H1 (cell line): ENCODE measurements at regions not wholly inside any gene's neighbourhood (a gene's known extent, or its start where the extent isn't known, plus 50 kb on each side); places are given as distances from the start of the nearest gene placed in this dataset.

Source experiments
- CTCF ChIA-PET: fragments of 300-600 bp; sonication (Branson Sonifier 250); formaldehyde crosslinking; loops from one replicate; lab custom pipeline; 2021; ENCODE audit not compliant: partially characterized antibody; lab: Charles Lee
- POLR2A ChIA-PET: fragments of 300-600 bp; sonication (Branson Sonifier 250); formaldehyde crosslinking; loops from one replicate; lab custom pipeline; 2021; ENCODE audit warnings: inconsistent platforms; ENCODE audit not compliant: partially characterized antibody; lab: Charles Lee
- DNase-seq, 2 experiments: peaks; one replicate each; pipeline versions ENCODE4 v3.0.0 to v3.0.0-alpha.2; 2010 to 2022; ENCODE audit warnings: low spot score in 2 of 2, low read depth in 1 of 2, mixed read lengths in 1 of 2
- FAIRE-seq: peaks from 2 replicates; lab custom pipeline; 2011; peaks lifted over from hg19 to GRCh38; lab: Jason Lieb, UNC
- H2AFZ ChIP-seq: 2 replicates; pipeline ENCODE4 v1.8.1; 2012; ENCODE audit warnings: low read length, inconsistent platforms
- H2AK5ac ChIP-seq: 2 replicates; pipeline ENCODE4 v1.6.1; 2013; ENCODE audit warnings: low read depth, low read length
- H2BK120ac ChIP-seq: replicated peaks from 2 replicates; pipeline ENCODE3; 2013; ENCODE audit warnings: low read depth, low read length, inconsistent platforms
- H2BK12ac ChIP-seq: 2 replicates; pipeline ENCODE4 v1.6.1; 2013; ENCODE audit warnings: low read depth, low read length
- H2BK15ac ChIP-seq: 2 replicates; pipeline ENCODE4 v1.6.1; 2013; ENCODE audit warnings: low read length
- H2BK20ac ChIP-seq: 2 replicates; pipeline ENCODE4 v1.6.1; 2013; ENCODE audit warnings: low read length
- H2BK5ac ChIP-seq: 2 replicates; pipeline ENCODE4 v1.6.1; 2013; ENCODE audit warnings: low read depth, low read length
- H3K14ac ChIP-seq: 2 replicates; pipeline ENCODE4 v1.6.1; 2013; ENCODE audit warnings: inconsistent platforms; ENCODE audit not compliant: insufficient read length
- H3K18ac ChIP-seq: 2 replicates; pipeline ENCODE4 v1.6.1; 2013; ENCODE audit warnings: low read length; ENCODE audit errors: extremely low read depth
- H3K23ac ChIP-seq: 2 replicates; pipeline ENCODE4 v1.6.1; 2013; ENCODE audit warnings: inconsistent platforms; ENCODE audit not compliant: insufficient read length
- H3K23me2 ChIP-seq: 2 replicates; pipeline ENCODE4 v1.6.1; 2013; ENCODE audit warnings: low read depth, low read length
- H3K27ac ChIP-seq: 2 replicates; pipeline ENCODE4 v1.6.1; 2011; ENCODE audit warnings: low read depth, low read length, inconsistent platforms
- H3K27me3 ChIP-seq, 4 experiments: replicated peaks in 1 of 4; 1 replicate in 1 of 4; 2 replicates in 3 of 4; pipeline versions ENCODE4 v1.6.1 to v1.8.1; 2011 to 2013; ENCODE audit warnings: low read length in 3 of 4, mild to moderate bottlenecking in 3 of 4, inconsistent platforms in 2 of 4, mixed read lengths in 2 of 4, moderate library complexity in 1 of 4; ENCODE audit not compliant: control insufficient read depth in 3 of 4, insufficient read depth in 3 of 4; ENCODE audit errors: extremely low read depth in 1 of 4
- H3K36me3 ChIP-seq, 4 experiments: 2 replicates each; pipeline versions ENCODE4 v1.6.1 to v1.8.1; 2011 to 2013; ENCODE audit warnings: mild to moderate bottlenecking in 4 of 4, low read length in 3 of 4, moderate library complexity in 2 of 4, control low read depth in 1 of 4, inconsistent platforms in 1 of 4; ENCODE audit not compliant: insufficient read depth in 4 of 4, control insufficient read depth in 2 of 4
- H3K4ac ChIP-seq: replicated peaks from 2 replicates; pipeline ENCODE3; 2013; ENCODE audit warnings: low read length, low read depth, mixed read lengths, inconsistent platforms; ENCODE audit not compliant: insufficient read length
- H3K4me1 ChIP-seq, 4 experiments: replicated peaks in 1 of 4; 1 replicate in 1 of 4; 2 replicates in 3 of 4; pipeline versions ENCODE4 v1.6.1 to v1.8.1; 2011 to 2013; ENCODE audit warnings: low read length in 3 of 4, inconsistent platforms in 2 of 4, mixed read lengths in 1 of 4; ENCODE audit not compliant: insufficient read depth in 4 of 4, control insufficient read depth in 3 of 4
- H3K4me2 ChIP-seq, 2 experiments: 2 replicates each; pipeline versions ENCODE4 v1.6.1 to v1.8.1; 2011 to 2013; ENCODE audit warnings: low read depth in 2 of 2, low read length in 2 of 2, control low read depth in 1 of 2, inconsistent platforms in 1 of 2, mild to moderate bottlenecking in 1 of 2; ENCODE audit not compliant: insufficient read depth in 1 of 2
- H3K4me3 ChIP-seq, 4 experiments: fragments of 200-600, 300-600 bp in 1 of 4; sonication (generic), shearing (Covaris generic), sonication (Bioruptor Twin) in 1 of 4; 2 replicates each; pipeline versions ENCODE4 v1.5.1 to v1.8.1; 2011 to 2016; ENCODE audit warnings: low read length in 4 of 4, low read depth in 3 of 4, control low read depth in 2 of 4, inconsistent platforms in 2 of 4, mild to moderate bottlenecking in 2 of 4, mixed read lengths in 1 of 4, moderate library complexity in 1 of 4; ENCODE audit not compliant: insufficient read depth in 2 of 4; ENCODE audit errors: extremely low read depth in 1 of 4
- H3K56ac ChIP-seq: replicated peaks from 2 replicates; pipeline ENCODE3; 2013; ENCODE audit warnings: low read depth, mild to moderate bottlenecking, mixed read lengths, low read length, inconsistent platforms; ENCODE audit not compliant: insufficient read length
- H3K79me1 ChIP-seq: 2 replicates; pipeline ENCODE4 v1.6.1; 2013; ENCODE audit warnings: low read depth, low read length, control low read depth
- H3K79me2 ChIP-seq, 2 experiments: 2 replicates each; pipeline versions ENCODE4 v1.6.1 to v1.8.1; 2012 to 2013; ENCODE audit warnings: low read length in 2 of 2, mild to moderate bottlenecking in 2 of 2, inconsistent platforms in 1 of 2; ENCODE audit not compliant: insufficient read depth in 2 of 2, control insufficient read depth in 1 of 2
- H3K9ac ChIP-seq, 4 experiments: replicated peaks in 1 of 4; 1 replicate in 1 of 4; 2 replicates in 3 of 4; pipeline versions ENCODE4 v1.6.1 to v1.8.1; 2011 to 2013; ENCODE audit warnings: low read depth in 3 of 4, low read length in 3 of 4, control low read depth in 2 of 4, mild to moderate bottlenecking in 2 of 4, moderate library complexity in 2 of 4, inconsistent platforms in 1 of 4; ENCODE audit errors: extremely low read depth in 1 of 4
- H3K9me3 ChIP-seq, 2 experiments: 2 replicates each; pipeline versions ENCODE4 v1.6.1 to v1.8.1; 2012 to 2013; ENCODE audit warnings: mild to moderate bottlenecking in 2 of 2, moderate library complexity in 2 of 2, control low read depth in 1 of 2, inconsistent platforms in 1 of 2, low read depth in 1 of 2, low read length in 1 of 2, mixed read lengths in 1 of 2; ENCODE audit not compliant: insufficient read depth in 2 of 2
- H4K20me1 ChIP-seq, 2 experiments: replicated peaks in 1 of 2; 2 replicates each; pipeline versions ENCODE3 to v1.8.1; 2011 to 2013; ENCODE audit warnings: inconsistent platforms in 2 of 2, low read length in 2 of 2, mild to moderate bottlenecking in 1 of 2; ENCODE audit not compliant: insufficient read depth in 2 of 2, control insufficient read depth in 1 of 2
- H4K5ac ChIP-seq: 2 replicates; pipeline ENCODE4 v1.6.1; 2013; ENCODE audit warnings: low read length, low read depth, mixed read lengths, inconsistent platforms; ENCODE audit not compliant: insufficient read length
- H4K8ac ChIP-seq: 2 replicates; pipeline ENCODE4 v1.8.0; 2013; ENCODE audit warnings: mild to moderate bottlenecking, moderate library complexity, low read length, inconsistent platforms; ENCODE audit not compliant: insufficient read depth; ENCODE audit errors: extremely low read depth
- H4K91ac ChIP-seq: replicated peaks from 2 replicates; pipeline ENCODE3; 2013; ENCODE audit warnings: low read length, mixed read lengths, inconsistent platforms; ENCODE audit not compliant: insufficient read length
- CREB1 ChIP-seq: IDR thresholded peaks from 2 replicates; pipeline ENCODE4 v1.6.1; 2012; ENCODE audit warnings: inconsistent platforms
- CTCF ChIP-seq, 3 experiments: IDR thresholded peaks; 1 replicate in 2 of 3; 2 replicates in 1 of 3; pipeline versions ENCODE4 v1.5.1 to v1.6.1; 2011; ENCODE audit warnings: low read length in 3 of 3, mild to moderate bottlenecking in 3 of 3, inconsistent platforms in 2 of 3, low read depth in 1 of 3, moderate library complexity in 1 of 3; ENCODE audit not compliant: insufficient read depth in 1 of 3; ENCODE audit errors: control extremely low read depth in 1 of 3
- EP300 ChIP-seq, 2 experiments: IDR thresholded peaks; 1 replicate in 1 of 2; 2 replicates in 1 of 2; pipeline ENCODE4 v1.6.1; 2011 to 2012; ENCODE audit warnings: low read depth in 2 of 2, low read length in 2 of 2, mild to moderate bottlenecking in 2 of 2, borderline replicate concordance in 1 of 2, inconsistent platforms in 1 of 2, moderate library complexity in 1 of 2
- EZH2 ChIP-seq: fragments of 200-600 bp; sonication (generic); IDR thresholded peaks from 2 replicates; pipeline ENCODE4 v1.7.1; 2012; ENCODE audit warnings: low read depth, mild to moderate bottlenecking, moderate library complexity, low read length, inconsistent platforms; ENCODE audit not compliant: severe bottlenecking
- HDAC6 ChIP-seq: IDR thresholded peaks from one replicate; pipeline ENCODE4 v1.7.1; 2012; ENCODE audit warnings: low read depth, mild to moderate bottlenecking, inconsistent platforms, low read length, moderate library complexity
- MAFK ChIP-seq: IDR thresholded peaks from 2 replicates; pipeline ENCODE4 v1.6.1; 2012; ENCODE audit warnings: low read depth, mild to moderate bottlenecking, improper control_type of control experiment, low read length
- RXRA ChIP-seq: IDR thresholded peaks from 2 replicates; pipeline ENCODE4 v1.6.1; 2011; ENCODE audit warnings: low read depth, mild to moderate bottlenecking, low read length, moderate library complexity; ENCODE audit not compliant: insufficient read depth
- SAP30 ChIP-seq: fragments of 300-600 bp; sonication (generic); IDR thresholded peaks from 2 replicates; pipeline ENCODE4 v1.7.1; 2012; ENCODE audit warnings: low read length, moderate library complexity, mild to moderate bottlenecking, inconsistent platforms; ENCODE audit not compliant: insufficient read depth, insufficient replicate concordance
- SP1 ChIP-seq: IDR thresholded peaks from 2 replicates; pipeline ENCODE4 v1.6.1; 2011; ENCODE audit warnings: low read depth, low read length
- SRF ChIP-seq: IDR thresholded peaks from 2 replicates; pipeline ENCODE4 v1.6.1; 2011; ENCODE audit warnings: mild to moderate bottlenecking, low read depth, low read length, moderate library complexity
- TAF7 ChIP-seq: optimal IDR thresholded peaks from 2 replicates; pipeline ENCODE3; 2011; ENCODE audit warnings: low read depth, mild to moderate bottlenecking, inconsistent platforms, low read length, moderate library complexity, borderline replicate concordance
- TEAD4 ChIP-seq: IDR thresholded peaks from 2 replicates; pipeline ENCODE4 v1.6.1; 2012; ENCODE audit warnings: low read depth, low read length, inconsistent platforms, mixed read lengths
- WGBS, 2 experiments: shearing (Covaris generic) in 1 of 2; methylation state at CpG; one replicate each; pipeline versions ENCODE4 v1.1.6 to v1.1.7; 2013 to 2015; ENCODE audit warnings: low lambda C conversion rate in 2 of 2, mixed read lengths in 2 of 2, inconsistent platforms in 1 of 2, low coverage in 1 of 2, missing lambda C conversion rate in 1 of 2; ENCODE audit not compliant: insufficient replicate concordance in 2 of 2, insufficient coverage in 1 of 2, insufficient read length in 1 of 2; ENCODE audit errors: extremely low coverage in 1 of 2, missing lambda C conversion rate in 1 of 2; 5-methylcytosine and 5-hydroxymethylcytosine counted together

DNA sequence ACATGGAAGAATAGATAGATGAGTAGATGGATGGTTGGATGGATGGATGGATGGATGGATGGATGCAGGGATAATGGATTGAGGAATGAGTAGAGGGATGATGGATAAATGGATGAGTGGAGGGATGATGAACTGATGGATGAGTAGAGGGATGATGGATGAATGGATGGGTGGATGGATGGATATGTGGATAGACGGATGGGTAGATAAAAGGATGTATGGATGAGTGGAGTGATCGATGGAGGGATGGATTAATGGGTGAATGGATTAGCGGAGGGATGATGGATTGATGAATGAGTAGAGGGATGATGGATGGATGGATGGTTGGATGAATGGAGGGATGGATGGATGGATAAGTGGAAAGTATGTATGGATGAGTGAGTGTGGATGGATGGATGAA, 533.2 kb downstream of the RFC3 start:
- Histone ChIP-seq H3K9ac (no peak overlapping the region), H3K79me2 (no peaks in the 10 kb centered on the region), H2AK5ac (no peak overlapping the region), H3K27ac (no peak overlapping the region), H4K5ac (no peak overlapping the region), H3K14ac (no peak overlapping the region), H3K23ac (no peak overlapping the region), H3K4me3 (no peak overlapping the region), H3K36me3 (no peaks in the 10 kb centered on the region), H2BK20ac (no peak overlapping the region), H2BK15ac (no peak overlapping the region), H2BK120ac (no peak overlapping the region), H3K79me1 (no peaks in the 10 kb centered on the region), H3K4me2 (no peak overlapping the region), H4K8ac (no peak overlapping the region), H4K20me1 (no peaks in the 10 kb centered on the region), H2BK12ac (no peak overlapping the region), H2AFZ (no peak overlapping the region), H3K9me3 (no peaks in the 10 kb centered on the region), H3K27me3 (no peaks in the 10 kb centered on the region), H3K56ac (peak overlapping the region; percentile 26), H3K4me1 (no peaks in the 10 kb centered on the region; a peak in 1 of 7 replicates), H3K18ac (no peak overlapping the region), H3K23me2 (peaks cover 6% of the 10 kb centered on the region; the same call in 1 of the 2 replicates), H3K4ac (no peak overlapping the region), H4K91ac (no peak overlapping the region), H2BK5ac (no peak overlapping the region)
- FAIRE-seq (no peak), DNase-seq (no peak)
- ChIA-PET POLR2A (no interaction called here), CTCF (interaction anchor here (1.1 kb wide), 1 partner anchor 21 kb away, joined by 3 read pairs; no protein-coding TSS in a partner anchor)
- 93 to 99% methylated on average over 3 of the region's 3 CpGs for WGBS, 2 experiments
- no peak for TF ChIP-seq TAF7
- no peak for TF ChIP-seq SRF
- TF ChIP-seq SP1 = no peak
- TF ChIP-seq RXRA = no peak
- TF ChIP-seq TEAD4 = no peak
- TF ChIP-seq HDAC6 = no peak
- TF ChIP-seq MAFK = no peak
- TF ChIP-seq CTCF (IDR thresholded peaks at IDR 0.05; ENCODE audit: control extremely low read depth in 1 of 3, insufficient read depth in 1 of 3, low read depth in 1 of 3, low read length in 3 of 3) = no peak
- TF ChIP-seq EP300 (IDR thresholded peaks at IDR 0.05; ENCODE audit: borderline replicate concordance in 1 of 2, low read depth in 2 of 2, low read length in 2 of 2) = no peak
- no peak for TF ChIP-seq SAP30
- no peak for TF ChIP-seq CREB1
- no peak for TF ChIP-seq EZH2
